ENCODE measurements at regions not wholly inside any gene's neighbourhood (a gene's known extent, or its start where the extent isn't known, plus 50 kb on each side); places are given as distances from the start of the nearest gene placed in this dataset.
A peak's percentile ranks its signal among the peaks of the same experiment; 100 is the strongest.

DNA sequence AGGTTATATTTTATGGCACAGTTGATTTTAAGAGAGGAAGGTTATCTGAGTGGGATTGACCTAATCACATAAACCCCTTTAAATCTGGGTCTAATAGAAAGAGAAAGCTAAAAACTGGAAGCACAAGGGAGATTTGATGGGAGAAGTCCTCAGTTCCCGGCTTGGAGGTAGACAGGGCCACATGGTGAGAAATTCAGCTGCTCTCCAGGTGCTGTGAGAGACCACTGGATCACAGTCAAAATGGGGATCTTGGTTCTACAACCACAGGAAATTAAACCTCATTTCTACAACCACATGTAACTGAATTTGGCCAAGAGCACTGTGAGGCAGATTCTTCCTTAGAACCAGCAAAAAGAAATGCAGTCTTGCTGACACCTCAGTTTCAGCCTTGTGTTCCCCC is 2352.7 kb downstream of the MAT2B start:
- Histone ChIP-seq H3K27ac (ENCODE audit: low read length) (no peak overlapping the region), H3K36me3 (ENCODE audit: control insufficient read depth, insufficient read depth, low read length) (no peaks in the 10 kb centered on the region), H3K4me1 (ENCODE audit: control insufficient read depth, insufficient read depth, low read length) (no peaks in the 10 kb centered on the region), H3K9me3 (ENCODE audit: control insufficient read depth, insufficient read depth, low read length) (no peaks in the 10 kb centered on the region), H3K4me3 (ENCODE audit: low read length) (no peak overlapping the region), H3K27me3 (ENCODE audit: control insufficient read depth, insufficient read depth, low read length) (no peaks in the 10 kb centered on the region)
- WGBS (ENCODE audit: insufficient coverage, insufficient read length) = no CpG with 5 or more reads among the region's 1 CpG
- no peak for DNase-seq (ENCODE audit: low read depth, low spot score)

DNA sequence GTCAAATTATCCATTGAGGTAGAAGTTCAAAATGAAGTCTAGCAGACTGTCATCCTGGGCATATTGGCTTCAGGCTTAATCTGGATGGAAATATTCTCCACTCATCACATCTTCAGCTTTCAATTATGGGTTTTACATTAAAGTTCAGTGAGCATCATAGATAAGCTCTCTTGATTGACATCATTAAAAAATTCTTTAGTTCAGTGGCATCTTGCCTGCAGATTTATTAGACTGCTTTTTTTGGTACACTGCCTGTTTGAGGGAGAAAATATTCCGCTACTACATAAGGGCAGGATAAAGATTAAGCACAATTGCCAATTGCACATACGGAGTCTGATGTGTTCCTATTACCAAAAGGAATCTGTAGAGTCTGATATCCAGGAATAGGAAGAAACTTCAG is 2353.8 kb downstream of the MAT2B start:
- Histone ChIP-seq H3K36me3 (ENCODE audit: control insufficient read depth, insufficient read depth, low read length) (no peaks in the 10 kb centered on the region), H3K4me1 (ENCODE audit: control insufficient read depth, insufficient read depth, low read length) (no peaks in the 10 kb centered on the region), H3K4me3 (ENCODE audit: low read length) (no peak overlapping the region), H3K27ac (ENCODE audit: low read length) (no peak overlapping the region), H3K27me3 (ENCODE audit: control insufficient read depth, insufficient read depth, low read length) (no peaks in the 10 kb centered on the region), H3K9me3 (ENCODE audit: control insufficient read depth, insufficient read depth, low read length) (no peaks in the 10 kb centered on the region)
- WGBS (ENCODE audit: insufficient coverage, insufficient read length) = no CpG with 5 or more reads among the region's 2 CpGs
- DNase-seq (ENCODE audit: low read depth, low spot score) = no peak

DNA sequence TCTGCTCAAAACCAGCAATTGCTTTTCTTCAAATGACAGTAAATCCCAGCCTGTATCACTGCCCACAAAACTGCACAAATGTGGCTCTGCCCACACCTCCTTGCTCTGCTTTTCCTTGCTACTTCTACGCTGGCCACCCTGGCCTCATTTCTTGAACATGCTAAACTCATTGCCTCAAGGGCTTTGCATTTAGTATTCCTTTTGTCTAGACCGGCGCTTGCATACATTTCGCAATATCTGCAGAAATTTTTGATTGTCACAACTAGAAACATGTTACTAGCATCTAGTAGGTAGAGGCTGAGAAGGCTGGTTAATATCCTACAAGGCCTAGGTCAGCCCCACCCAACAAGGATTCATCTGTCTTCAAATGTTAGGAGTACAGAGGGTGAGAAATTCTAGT is 2357.8 kb downstream of the MAT2B start:
- no peak overlapping the region for H3K27ac ChIP-seq (ENCODE audit: low read length)
- H3K4me3 ChIP-seq (ENCODE audit: low read length) = no peak overlapping the region
- no peaks in the 10 kb centered on the region for H3K36me3 ChIP-seq (ENCODE audit: control insufficient read depth, insufficient read depth, low read length)
- no CpG with 5 or more reads among the region's 4 CpGs for WGBS (ENCODE audit: insufficient coverage, insufficient read length)
- H3K4me1 ChIP-seq (ENCODE audit: control insufficient read depth, insufficient read depth, low read length) = no peaks in the 10 kb centered on the region
- H3K27me3 ChIP-seq (ENCODE audit: control insufficient read depth, insufficient read depth, low read length) = no peaks in the 10 kb centered on the region
- DNase-seq (ENCODE audit: low read depth, low spot score) = no peak
- no peaks in the 10 kb centered on the region for H3K9me3 ChIP-seq (ENCODE audit: control insufficient read depth, insufficient read depth, low read length)

DNA sequence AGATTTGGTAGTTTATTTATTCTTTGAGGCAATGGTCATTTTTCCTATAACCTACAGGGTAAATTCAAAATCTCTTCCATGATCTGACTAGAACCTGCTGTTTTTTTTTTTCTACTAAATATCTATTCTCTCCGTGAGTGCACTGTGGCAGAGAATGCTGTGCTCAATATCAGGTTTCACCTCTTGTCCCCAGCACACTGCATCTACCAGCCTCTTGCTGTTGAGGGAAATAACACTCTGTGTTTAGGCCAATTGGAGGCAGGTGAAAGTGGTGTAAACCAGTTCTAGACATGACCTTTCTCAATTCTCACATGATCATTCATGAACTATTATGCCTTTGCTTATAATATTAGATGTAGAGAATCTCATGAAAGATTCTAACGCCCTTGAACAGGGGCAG is 2365.9 kb downstream of the MAT2B start:
- H3K4me3 ChIP-seq (ENCODE audit: low read length) = no peak overlapping the region
- no peak overlapping the region for H3K27ac ChIP-seq (ENCODE audit: low read length)
- WGBS (ENCODE audit: insufficient coverage, insufficient read length) = no CpG with 5 or more reads among the region's 2 CpGs
- no peaks in the 10 kb centered on the region for H3K4me1 ChIP-seq (ENCODE audit: control insufficient read depth, insufficient read depth, low read length)
- H3K27me3 ChIP-seq (ENCODE audit: control insufficient read depth, insufficient read depth, low read length) = no peaks in the 10 kb centered on the region
- H3K36me3 ChIP-seq (ENCODE audit: control insufficient read depth, insufficient read depth, low read length) = no peaks in the 10 kb centered on the region
- DNase-seq (ENCODE audit: low read depth, low spot score) = no peak
- H3K9me3 ChIP-seq (ENCODE audit: control insufficient read depth, insufficient read depth, low read length) = no peaks in the 10 kb centered on the region

DNA sequence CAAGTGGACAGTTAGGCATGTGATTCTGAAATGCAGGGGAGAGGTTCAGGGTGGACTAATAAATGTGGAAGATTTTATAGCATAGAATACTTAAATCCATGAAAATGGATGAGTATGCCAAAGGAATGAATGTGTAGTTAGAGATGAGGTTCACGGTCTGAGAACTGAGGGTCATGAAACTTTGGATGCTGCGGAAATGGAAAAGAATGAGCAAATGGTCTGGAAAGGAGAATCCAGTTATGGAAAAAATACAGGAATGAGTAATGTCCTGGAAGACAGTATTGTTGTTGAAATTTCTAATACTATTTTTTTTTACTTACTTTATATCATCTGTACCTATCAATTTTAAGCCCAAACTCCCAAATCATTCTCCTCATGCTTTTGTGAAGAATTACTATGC is 2369.4 kb downstream of the MAT2B start:
- H3K9me3 ChIP-seq (ENCODE audit: control insufficient read depth, insufficient read depth, low read length) = no peaks in the 10 kb centered on the region
- no peaks in the 10 kb centered on the region for H3K36me3 ChIP-seq (ENCODE audit: control insufficient read depth, insufficient read depth, low read length)
- no peak overlapping the region for H3K4me3 ChIP-seq (ENCODE audit: low read length)
- no CpG with 5 or more reads among the region's 2 CpGs for WGBS (ENCODE audit: insufficient coverage, insufficient read length)
- no peak for DNase-seq (ENCODE audit: low read depth, low spot score)
- no peaks in the 10 kb centered on the region for H3K4me1 ChIP-seq (ENCODE audit: control insufficient read depth, insufficient read depth, low read length)
- no peaks in the 10 kb centered on the region for H3K27me3 ChIP-seq (ENCODE audit: control insufficient read depth, insufficient read depth, low read length)
- no peak overlapping the region for H3K27ac ChIP-seq (ENCODE audit: low read length)

DNA sequence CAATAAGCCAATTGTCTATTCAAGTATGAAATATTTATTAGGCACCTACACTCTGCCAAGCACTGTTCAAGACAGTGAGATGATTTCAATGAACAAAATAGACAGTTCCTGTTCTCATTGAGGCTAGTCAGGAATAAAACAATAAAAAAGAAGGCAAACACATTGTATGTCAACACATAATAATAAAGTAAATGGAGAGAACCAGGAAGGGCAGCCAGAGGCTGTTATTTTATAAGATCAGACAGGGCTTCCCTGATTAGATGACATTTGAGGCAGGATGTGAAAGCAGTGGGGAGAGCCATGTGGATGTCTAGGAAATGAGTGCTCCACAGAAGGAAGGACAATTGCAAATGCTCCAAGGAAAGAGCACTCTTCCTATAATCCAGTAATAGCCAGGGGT is 2371.1 kb downstream of the MAT2B start:
- Histone ChIP-seq H3K27ac (ENCODE audit: low read length) (no peak overlapping the region), H3K4me1 (ENCODE audit: control insufficient read depth, insufficient read depth, low read length) (no peaks in the 10 kb centered on the region), H3K27me3 (ENCODE audit: control insufficient read depth, insufficient read depth, low read length) (no peaks in the 10 kb centered on the region), H3K4me3 (ENCODE audit: low read length) (no peak overlapping the region), H3K36me3 (ENCODE audit: control insufficient read depth, insufficient read depth, low read length) (no peaks in the 10 kb centered on the region), H3K9me3 (ENCODE audit: control insufficient read depth, insufficient read depth, low read length) (no peaks in the 10 kb centered on the region)
- DNase-seq (ENCODE audit: low read depth, low spot score) = no peak

DNA sequence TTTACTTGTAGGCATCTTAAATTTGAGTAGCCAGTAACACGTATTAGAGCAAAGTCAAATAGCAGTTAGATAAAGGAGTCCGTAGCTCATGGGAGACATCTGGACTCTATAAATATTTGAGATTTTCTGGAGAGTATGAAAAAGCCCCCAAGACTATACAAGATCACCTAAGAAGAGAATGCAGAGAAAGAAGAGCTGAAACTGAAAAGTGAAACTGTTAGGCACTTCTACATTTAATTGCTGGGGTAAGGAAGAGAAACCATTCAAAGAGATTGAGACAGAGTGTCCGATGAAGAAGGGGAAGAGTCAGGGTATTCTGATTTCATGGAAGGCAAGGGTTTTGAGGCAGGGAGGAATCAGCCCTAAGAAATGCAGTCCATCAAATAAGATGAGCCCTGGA is 2372.1 kb downstream of the MAT2B start:
- Histone ChIP-seq H3K36me3 (ENCODE audit: control insufficient read depth, insufficient read depth, low read length) (no peaks in the 10 kb centered on the region), H3K4me1 (ENCODE audit: control insufficient read depth, insufficient read depth, low read length) (no peaks in the 10 kb centered on the region), H3K27ac (ENCODE audit: low read length) (no peak overlapping the region), H3K4me3 (ENCODE audit: low read length) (no peak overlapping the region), H3K9me3 (ENCODE audit: control insufficient read depth, insufficient read depth, low read length) (no peaks in the 10 kb centered on the region), H3K27me3 (ENCODE audit: control insufficient read depth, insufficient read depth, low read length) (no peaks in the 10 kb centered on the region)
- no CpG with 5 or more reads among the region's 3 CpGs for WGBS (ENCODE audit: insufficient coverage, insufficient read length)
- DNase-seq (ENCODE audit: low read depth, low spot score) = no peak

DNA sequence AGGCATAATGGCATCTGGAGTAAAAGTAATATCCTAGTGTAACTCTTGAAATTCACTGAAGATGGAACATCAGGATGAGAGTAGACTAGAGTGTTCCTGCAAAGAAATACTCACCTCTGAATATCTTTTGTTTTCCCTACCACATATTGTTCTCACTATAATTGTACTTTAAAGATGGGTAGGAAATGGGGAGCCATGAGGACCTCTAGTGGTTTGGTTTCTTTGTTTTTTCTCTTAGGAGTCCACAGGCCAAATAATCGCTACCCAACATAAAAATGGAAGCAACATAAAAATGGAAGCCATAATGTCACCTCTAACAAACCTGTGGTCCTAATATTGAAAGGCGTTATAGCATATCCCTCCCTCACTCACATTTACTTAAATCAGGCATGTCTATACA is 2375.8 kb downstream of the MAT2B start:
- Histone ChIP-seq H3K36me3 (ENCODE audit: control insufficient read depth, insufficient read depth, low read length) (no peaks in the 10 kb centered on the region), H3K27ac (ENCODE audit: low read length) (no peak overlapping the region), H3K9me3 (ENCODE audit: control insufficient read depth, insufficient read depth, low read length) (no peaks in the 10 kb centered on the region), H3K27me3 (ENCODE audit: control insufficient read depth, insufficient read depth, low read length) (no peaks in the 10 kb centered on the region), H3K4me1 (ENCODE audit: control insufficient read depth, insufficient read depth, low read length) (no peaks in the 10 kb centered on the region), H3K4me3 (ENCODE audit: low read length) (no peak overlapping the region)
- no CpG with 5 or more reads among the region's 2 CpGs for WGBS (ENCODE audit: insufficient coverage, insufficient read length)
- peak; percentile 1 for DNase-seq (ENCODE audit: low read depth, low spot score)

DNA sequence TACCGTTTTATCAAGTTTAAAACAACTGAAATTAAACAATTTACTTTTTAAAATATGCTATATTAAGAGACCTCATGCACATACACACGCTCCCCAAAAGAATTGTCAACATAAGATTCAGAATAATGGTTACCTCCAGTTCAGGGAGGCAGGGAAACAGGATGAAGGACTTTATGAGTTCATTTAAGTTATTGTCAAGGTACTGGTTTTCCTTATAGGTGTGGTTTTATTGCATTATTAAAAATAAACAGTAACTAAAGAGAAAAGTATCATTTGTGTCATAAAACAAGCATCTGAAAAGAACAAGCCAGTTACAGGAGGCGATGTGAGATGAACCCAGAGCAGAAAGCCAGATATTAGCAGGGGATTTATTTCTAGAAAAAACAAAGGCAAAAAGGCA is 2376.7 kb downstream of the MAT2B start:
- no peaks in the 10 kb centered on the region for H3K9me3 ChIP-seq (ENCODE audit: control insufficient read depth, insufficient read depth, low read length)
- WGBS (ENCODE audit: insufficient coverage, insufficient read length) = no CpG with 5 or more reads among the region's 3 CpGs
- DNase-seq (ENCODE audit: low read depth, low spot score) = no peak
- no peaks in the 10 kb centered on the region for H3K27me3 ChIP-seq (ENCODE audit: control insufficient read depth, insufficient read depth, low read length)
- H3K27ac ChIP-seq (ENCODE audit: low read length) = no peak overlapping the region
- no peaks in the 10 kb centered on the region for H3K36me3 ChIP-seq (ENCODE audit: control insufficient read depth, insufficient read depth, low read length)
- H3K4me3 ChIP-seq (ENCODE audit: low read length) = no peak overlapping the region
- no peaks in the 10 kb centered on the region for H3K4me1 ChIP-seq (ENCODE audit: control insufficient read depth, insufficient read depth, low read length)

DNA sequence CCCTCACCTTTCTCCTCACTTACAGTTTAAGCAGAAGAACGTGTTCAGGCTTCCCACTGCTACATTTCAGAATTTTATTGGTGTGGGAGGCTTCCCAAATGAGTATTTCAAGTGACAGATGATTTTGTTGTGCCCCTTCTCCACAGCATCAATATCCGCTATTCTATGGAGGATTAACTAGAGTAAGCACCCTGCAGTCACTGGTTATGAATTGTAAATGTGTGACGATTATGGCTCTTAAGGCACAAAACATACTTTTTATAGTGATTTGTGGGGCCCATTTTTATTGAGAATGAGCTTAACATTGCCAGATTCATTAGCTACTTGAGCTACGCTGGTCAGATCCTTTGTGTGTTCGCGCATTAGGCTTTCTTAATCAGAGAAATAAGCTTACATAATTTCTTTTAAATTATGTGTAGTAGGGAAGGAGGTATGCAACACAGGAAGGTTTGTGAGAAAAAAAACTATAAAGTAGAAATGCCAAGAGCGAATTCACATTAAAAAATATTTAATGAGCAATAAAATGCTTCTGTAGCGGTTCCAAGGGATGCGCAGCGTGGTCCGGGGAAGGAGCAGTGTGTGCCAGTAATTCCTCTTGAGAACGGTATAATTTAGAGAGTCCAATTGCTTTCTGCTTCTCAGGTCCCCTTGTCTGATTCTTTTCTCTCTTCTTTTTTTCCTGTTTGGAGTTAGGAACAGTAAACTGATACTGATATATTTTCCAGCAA is 2380.4 kb downstream of the MAT2B start:
- H3K36me3 ChIP-seq (ENCODE audit: control insufficient read depth, insufficient read depth, low read length) = no peaks in the 10 kb centered on the region
- WGBS (ENCODE audit: insufficient coverage, insufficient read length) = no CpG with 5 or more reads among the region's 12 CpGs
- H3K9me3 ChIP-seq (ENCODE audit: control insufficient read depth, insufficient read depth, low read length) = no peaks in the 10 kb centered on the region
- H3K4me1 ChIP-seq (ENCODE audit: control insufficient read depth, insufficient read depth, low read length) = no peaks in the 10 kb centered on the region
- no peaks in the 10 kb centered on the region for H3K27me3 ChIP-seq (ENCODE audit: control insufficient read depth, insufficient read depth, low read length)
- no peak overlapping the region for H3K27ac ChIP-seq (ENCODE audit: low read length)
- H3K4me3 ChIP-seq (ENCODE audit: low read length) = no peak overlapping the region
- no peak for DNase-seq (ENCODE audit: low read depth, low spot score)

DNA sequence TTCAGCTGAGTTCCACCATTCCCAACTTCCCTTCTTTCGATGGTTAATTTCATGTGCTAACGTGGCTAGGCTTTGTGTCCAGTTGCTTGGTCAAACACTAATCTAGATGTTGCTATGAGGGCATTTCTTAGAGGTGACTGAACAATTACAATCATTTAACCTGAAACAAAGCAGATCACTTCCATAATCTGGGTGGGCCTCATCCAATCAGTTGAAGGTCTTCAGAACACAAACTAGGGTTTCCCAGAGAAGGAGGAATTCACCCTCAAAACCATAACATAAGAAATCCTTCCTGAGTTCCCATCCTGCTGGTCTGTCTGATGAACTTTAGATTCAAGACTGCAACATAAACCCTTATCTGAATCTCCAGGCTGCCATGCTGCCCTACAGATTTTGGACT is 2381.7 kb downstream of the MAT2B start:
- no peaks in the 10 kb centered on the region for H3K4me1 ChIP-seq (ENCODE audit: control insufficient read depth, insufficient read depth, low read length)
- DNase-seq (ENCODE audit: low read depth, low spot score) = no peak
- H3K27ac ChIP-seq (ENCODE audit: low read length) = no peak overlapping the region
- H3K4me3 ChIP-seq (ENCODE audit: low read length) = no peak overlapping the region
- H3K9me3 ChIP-seq (ENCODE audit: control insufficient read depth, insufficient read depth, low read length) = no peaks in the 10 kb centered on the region
- no peaks in the 10 kb centered on the region for H3K27me3 ChIP-seq (ENCODE audit: control insufficient read depth, insufficient read depth, low read length)
- no CpG with 5 or more reads among the region's 2 CpGs for WGBS (ENCODE audit: insufficient coverage, insufficient read length)
- H3K36me3 ChIP-seq (ENCODE audit: control insufficient read depth, insufficient read depth, low read length) = no peaks in the 10 kb centered on the region
